ENCODE measurements at regions not wholly inside any gene's neighbourhood (a gene's known extent, or its start where the extent isn't known, plus 50 kb on each side); places are given as distances from the start of the nearest gene placed in this dataset.

GRCh38 chr17:72222661-72223380 is 102.0 kb downstream of the SOX9 start:
- Mint-ChIP-seq H3K27ac (no peak overlapping the region), H3K27me3 (peaks cover 12 to 19% of the 10 kb centered on the region in 2 donors)

DNA sequence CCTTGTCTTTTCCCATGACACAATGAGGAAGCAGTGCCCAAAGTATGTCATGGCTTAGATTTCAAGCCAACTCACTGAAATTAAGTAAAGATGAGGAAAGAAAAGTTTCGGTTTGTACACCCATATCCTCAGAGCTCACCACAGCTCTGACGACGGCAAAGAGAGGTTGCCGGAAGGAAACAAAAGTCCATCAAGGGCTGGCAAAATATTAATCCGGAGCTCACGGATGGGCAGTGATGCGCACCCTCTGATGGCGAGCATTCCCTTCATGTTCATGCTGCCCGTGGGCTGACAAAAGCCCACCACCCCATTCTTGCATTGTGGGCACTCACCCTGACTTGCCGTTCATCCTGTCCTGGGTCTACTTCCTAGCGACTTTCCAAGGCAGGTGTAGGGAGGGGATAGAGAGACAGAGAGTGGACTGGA is 103.1 kb downstream of the SOX9 start:
- H3K4me3 Mint-ChIP-seq, result no peak overlapping the region

More at GRCh38 chr17:72222661-72223380, 102.0 kb downstream of the SOX9 start:
- no peak overlapping the region for H3K4me3 Mint-ChIP-seq
- peaks cover 4% of the 10 kb centered on the region for H3K9me3 Mint-ChIP-seq
- ATAC-seq, result no peak
- no peak for DNase-seq (ENCODE audit: low spot score)
- H3K4me1 Mint-ChIP-seq (ENCODE audit: low read depth in 2 of 2), result no peaks in the 10 kb centered on the region
- H3K36me3 Mint-ChIP-seq, result peaks cover 8% of the 10 kb centered on the region

GRCh38 chr17:72226322-72226721 is 105.5 kb downstream of the SOX9 start:
- H3K27me3 Mint-ChIP-seq, result no peaks in the 10 kb centered on the region
- H3K27ac Mint-ChIP-seq, result no peak overlapping the region
- no peaks in the 10 kb centered on the region for H3K4me1 Mint-ChIP-seq (ENCODE audit: low read depth in 2 of 2)
- DNase-seq (ENCODE audit: low spot score) (no peak), ATAC-seq (no peak)
- no peak overlapping the region for H3K4me3 Mint-ChIP-seq
- H3K36me3 Mint-ChIP-seq, result no peaks in the 10 kb centered on the region
- H3K9me3 Mint-ChIP-seq, result peaks cover 5% of the 10 kb centered on the region

More for the DNA sequence above, 103.1 kb downstream of the SOX9 start:
- Mint-ChIP-seq H3K27me3 (peaks cover 7 to 13% of the 10 kb centered on the region in 2 donors), H3K27ac (no peak overlapping the region), H3K36me3 (peaks cover 3% of the 10 kb centered on the region), H3K9me3 (peaks cover 4% of the 10 kb centered on the region), H3K4me1 (ENCODE audit: low read depth in 2 of 2) (no peaks in the 10 kb centered on the region)
- DNase-seq (ENCODE audit: low spot score) (no peak), ATAC-seq (no peak)

- no peak overlapping the region for H3K27ac Mint-ChIP-seq
- H3K27me3 Mint-ChIP-seq, result peaks cover 0 to 3% of the 10 kb centered on the region in 2 donors
- DNase-seq (ENCODE audit: low spot score) (no peak), ATAC-seq (no peak)
- no peaks in the 10 kb centered on the region for H3K36me3 Mint-ChIP-seq
- peaks cover 2% of the 10 kb centered on the region for H3K9me3 Mint-ChIP-seq
- H3K4me1 Mint-ChIP-seq (ENCODE audit: low read depth in 2 of 2), result no peaks in the 10 kb centered on the region
- no peak overlapping the region for H3K4me3 Mint-ChIP-seq
These were observed 113.2 kb downstream of the SOX9 start for GRCh38 chr17:72233986-72234385.

DNA sequence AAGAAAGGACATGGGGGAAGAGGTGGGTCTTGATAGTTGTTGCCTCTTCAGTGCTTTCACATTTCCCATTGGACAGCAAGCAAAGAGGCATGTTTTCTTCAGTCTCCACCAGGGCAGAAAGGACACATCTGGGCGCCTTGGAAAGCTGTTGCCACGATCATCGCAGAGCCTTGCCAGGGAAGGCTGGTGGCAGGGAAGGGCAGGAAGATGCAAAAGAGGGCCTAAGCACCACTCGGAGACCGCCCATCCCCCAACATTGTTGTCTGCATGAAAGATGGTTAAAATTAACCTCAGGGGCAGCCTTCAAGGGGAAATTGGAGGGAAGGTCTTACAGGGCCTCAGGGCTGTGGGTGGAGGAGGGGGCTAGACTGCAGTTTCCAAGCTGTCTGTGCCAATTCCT is 114.2 kb downstream of the SOX9 start:
- H3K4me3 Mint-ChIP-seq, result no peak overlapping the region
- peaks cover 0 to 3% of the 10 kb centered on the region in 2 donors for H3K27me3 Mint-ChIP-seq
- DNase-seq (ENCODE audit: low spot score) (no peak), ATAC-seq (no peak)
- H3K27ac Mint-ChIP-seq, result no peak overlapping the region
- H3K4me1 Mint-ChIP-seq (ENCODE audit: low read depth in 2 of 2), result no peaks in the 10 kb centered on the region
- H3K9me3 Mint-ChIP-seq, result peaks cover 5% of the 10 kb centered on the region
- no peaks in the 10 kb centered on the region for H3K36me3 Mint-ChIP-seq

GRCh38 chr17:72236980-72237633 is 116.3 kb downstream of the SOX9 start:
- ATAC-seq (no peak), DNase-seq (ENCODE audit: low spot score) (no peak)
- H3K27ac Mint-ChIP-seq, result no peak overlapping the region
- H3K36me3 Mint-ChIP-seq, result no peaks in the 10 kb centered on the region
- peaks cover 0 to 3% of the 10 kb centered on the region in 2 donors for H3K27me3 Mint-ChIP-seq
- H3K4me1 Mint-ChIP-seq (ENCODE audit: low read depth in 2 of 2), result no peaks in the 10 kb centered on the region
- peaks cover 9% of the 10 kb centered on the region for H3K9me3 Mint-ChIP-seq
- no peak overlapping the region for H3K4me3 Mint-ChIP-seq

DNA sequence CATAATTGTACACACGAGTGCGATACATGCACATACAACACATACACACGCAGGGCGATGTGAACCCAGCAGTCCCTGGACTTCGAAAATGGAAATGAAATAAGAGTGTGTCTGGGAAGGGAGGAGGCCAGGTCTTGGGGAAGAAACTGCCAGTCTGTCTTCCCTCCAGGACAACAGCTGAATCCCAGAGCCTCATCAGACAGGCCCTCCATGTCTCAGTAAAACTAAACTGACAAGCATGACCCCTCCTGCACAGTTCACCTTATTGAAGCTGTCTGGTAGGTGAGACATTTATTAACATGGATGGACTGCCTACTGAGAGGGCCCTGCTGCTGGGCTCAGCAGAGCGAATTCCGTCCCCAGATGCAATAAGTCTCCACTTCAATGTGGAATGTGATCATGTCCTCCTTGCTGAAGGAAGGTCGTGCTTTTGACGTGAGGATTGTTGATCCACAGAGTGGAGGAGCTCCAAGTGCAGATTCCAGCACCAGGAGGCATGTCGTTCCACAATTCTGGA is 117.4 kb downstream of the SOX9 start:
- Mint-ChIP-seq H3K27ac (no peak overlapping the region), H3K27me3 (peaks cover 0 to 3% of the 10 kb centered on the region in 2 donors), H3K36me3 (no peaks in the 10 kb centered on the region), H3K9me3 (peaks cover 14% of the 10 kb centered on the region), H3K4me1 (ENCODE audit: low read depth in 2 of 2) (no peaks in the 10 kb centered on the region), H3K4me3 (no peak overlapping the region)
- DNase-seq (ENCODE audit: low spot score) (no peak), ATAC-seq (no peak)

GRCh38 chr17:72239548-72239947 is 118.7 kb downstream of the SOX9 start:
- H3K27me3 Mint-ChIP-seq, result peaks cover 0 to 3% of the 10 kb centered on the region in 2 donors
- H3K4me1 Mint-ChIP-seq (ENCODE audit: low read depth in 2 of 2), result no peaks in the 10 kb centered on the region
- ATAC-seq (no peak), DNase-seq (ENCODE audit: low spot score) (no peak)
- H3K27ac Mint-ChIP-seq, result no peak overlapping the region
- H3K36me3 Mint-ChIP-seq, result peaks cover 6% of the 10 kb centered on the region
- H3K4me3 Mint-ChIP-seq, result no peak overlapping the region
- peaks cover 22% of the 10 kb centered on the region for H3K9me3 Mint-ChIP-seq

- ATAC-seq, result no peak
- Mint-ChIP-seq H3K9me3 (peaks cover 22% of the 10 kb centered on the region), H3K27ac (no peak overlapping the region), H3K36me3 (peaks cover 6% of the 10 kb centered on the region), H3K4me3 (no peak overlapping the region), H3K4me1 (ENCODE audit: low read depth in 2 of 2) (no peaks in the 10 kb centered on the region), H3K27me3 (peaks cover 0 to 3% of the 10 kb centered on the region in 2 donors)
- DNase-seq (ENCODE audit: low spot score), result no peak
These were observed 119.5 kb downstream of the SOX9 start for GRCh38 chr17:72240333-72240732.

GRCh38 chr17:72244494-72244893 is 123.7 kb downstream of the SOX9 start:
- Mint-ChIP-seq H3K4me1 (ENCODE audit: low read depth in 2 of 2) (no peaks in the 10 kb centered on the region), H3K9me3 (peaks cover 22% of the 10 kb centered on the region), H3K4me3 (no peak overlapping the region), H3K27me3 (no peaks in the 10 kb centered on the region), H3K27ac (no peak overlapping the region), H3K36me3 (peaks cover 6% of the 10 kb centered on the region)
- DNase-seq (ENCODE audit: low spot score) (no peak), ATAC-seq (no peak)

DNA sequence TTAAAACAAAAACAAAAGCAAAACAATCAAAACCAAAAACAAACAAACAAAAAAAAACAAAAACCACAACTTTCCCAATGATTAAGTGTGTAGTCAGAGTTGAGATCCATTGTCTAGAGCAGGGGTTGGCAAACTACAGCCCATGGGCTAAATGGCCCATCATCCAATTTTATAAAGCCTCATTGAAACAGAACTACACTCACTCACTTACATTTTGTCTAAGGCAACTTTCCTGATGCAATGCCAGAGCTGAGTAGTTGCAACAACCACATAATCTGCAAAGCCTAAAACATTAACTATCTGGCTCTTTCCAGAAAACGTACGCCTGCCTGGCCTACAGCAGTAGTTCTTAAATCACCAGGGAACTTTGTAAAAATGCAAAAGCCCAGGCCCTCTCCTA is 124.1 kb downstream of the SOX9 start:
- DNase-seq (ENCODE audit: low spot score) (no peak), ATAC-seq (no peak)
- Mint-ChIP-seq H3K4me1 (ENCODE audit: low read depth in 2 of 2) (no peaks in the 10 kb centered on the region), H3K9me3 (peaks cover 19% of the 10 kb centered on the region), H3K4me3 (no peak overlapping the region), H3K27me3 (no peaks in the 10 kb centered on the region), H3K36me3 (peaks cover 6% of the 10 kb centered on the region), H3K27ac (no peak overlapping the region)

- Mint-ChIP-seq H3K27ac (no peak overlapping the region), H3K9me3 (peaks cover 12% of the 10 kb centered on the region), H3K4me1 (ENCODE audit: low read depth in 2 of 2) (no peaks in the 10 kb centered on the region), H3K27me3 (no peaks in the 10 kb centered on the region), H3K36me3 (no peaks in the 10 kb centered on the region), H3K4me3 (no peak overlapping the region)
- ATAC-seq (no peak), DNase-seq (ENCODE audit: low spot score) (no peak)
These were observed 128.6 kb downstream of the SOX9 start for GRCh38 chr17:72249441-72249840.

DNA sequence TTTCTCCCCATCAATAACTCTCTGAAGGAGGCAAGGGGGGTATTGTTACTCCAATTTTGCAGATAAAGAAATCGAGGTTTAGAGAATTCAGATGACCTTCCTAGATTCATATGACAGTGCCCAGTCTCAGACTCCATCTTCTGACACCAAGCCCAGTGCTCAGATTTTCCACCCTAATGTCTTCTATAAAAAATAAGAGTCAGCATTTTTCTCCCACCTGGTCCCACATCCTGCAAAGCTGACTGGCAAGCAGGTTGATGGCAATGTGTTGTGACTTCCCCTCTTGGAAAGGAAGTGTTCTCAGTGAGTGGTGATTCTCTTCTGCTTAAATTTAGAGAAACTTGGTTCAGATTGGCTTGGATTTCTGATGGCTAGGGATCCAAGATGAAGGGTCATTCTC is 129.4 kb downstream of the SOX9 start:
- Mint-ChIP-seq H3K4me1 (ENCODE audit: low read depth in 2 of 2) (no peaks in the 10 kb centered on the region), H3K27me3 (no peaks in the 10 kb centered on the region), H3K27ac (no peak overlapping the region), H3K9me3 (peaks cover 15% of the 10 kb centered on the region), H3K4me3 (no peak overlapping the region), H3K36me3 (no peaks in the 10 kb centered on the region)
- ATAC-seq (no peak), DNase-seq (ENCODE audit: low spot score) (no peak)

DNA sequence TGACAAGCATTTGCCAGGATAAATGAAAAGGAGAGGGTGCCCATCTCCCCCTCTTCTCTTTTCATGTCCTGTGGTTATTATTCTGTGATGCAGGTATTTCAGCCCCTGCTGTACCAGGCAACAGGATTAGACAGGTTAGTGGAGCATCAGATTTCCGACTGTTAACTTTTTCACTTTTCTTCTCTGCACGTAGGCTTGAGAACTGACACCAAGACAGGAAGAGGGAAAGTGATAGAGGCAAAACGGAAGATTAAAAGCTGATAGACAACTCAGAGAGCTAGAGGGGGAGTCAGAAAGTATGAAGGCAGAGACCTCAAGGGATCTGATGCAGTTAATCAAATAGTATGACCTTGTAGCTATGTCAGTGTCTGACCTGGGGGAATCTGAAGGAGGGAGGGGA is 132.8 kb downstream of the SOX9 start:
- no peak for ATAC-seq
- H3K9me3 Mint-ChIP-seq, result peaks cover 15% of the 10 kb centered on the region
- no peak overlapping the region for H3K4me3 Mint-ChIP-seq
- no peaks in the 10 kb centered on the region for H3K4me1 Mint-ChIP-seq (ENCODE audit: low read depth in 2 of 2)
- H3K27me3 Mint-ChIP-seq, result no peaks in the 10 kb centered on the region
- no peaks in the 10 kb centered on the region for H3K36me3 Mint-ChIP-seq
- no peak for DNase-seq (ENCODE audit: low spot score)
- no peak overlapping the region for H3K27ac Mint-ChIP-seq
